Stimulated activated naive CD4-positive, alpha-beta T cell (primary cell): ENCODE measurements at regions not wholly inside any gene's neighbourhood (a gene's known extent, or its start where the extent isn't known, plus 50 kb on each side); places are given as distances from the start of the nearest gene placed in this dataset.

Source experiments
- DNase-seq, 6 experiments: peaks; one replicate each; lab custom pipeline; 2025; lab: John Stamatoyannopoulos, UW

GRCh38 chr1:234672349-234673135 is 62.6 kb upstream of the IRF2BP2 start:
- DNase-seq: no peak

GRCh38 chr1:234670967-234671626 is 61.1 kb upstream of the IRF2BP2 start:
- DNase-seq: no peak

- no peak for DNase-seq
Observed at GRCh38 chr1:234669499-234669898, 59.5 kb upstream of the IRF2BP2 start.

GRCh38 chr1:234668577-234668955 is 58.6 kb upstream of the IRF2BP2 start:
- no peak for DNase-seq

- no peak for DNase-seq
Observed at GRCh38 chr1:234667600-234668576, 57.9 kb upstream of the IRF2BP2 start.

GRCh38 chr1:234666761-234667160 is 56.8 kb upstream of the IRF2BP2 start:
- DNase-seq: no peak

- no peak for DNase-seq
Observed at GRCh38 chr1:234665975-234666605, 56.1 kb upstream of the IRF2BP2 start.

- no peak for DNase-seq
Observed at GRCh38 chr1:234662148-234662547, 52.2 kb upstream of the IRF2BP2 start.

GRCh38 chr1:234661317-234661928 is 51.4 kb upstream of the IRF2BP2 start:
- no peak for DNase-seq

- no peak for DNase-seq
Observed at GRCh38 chr1:234660536-234661316, 50.7 kb upstream of the IRF2BP2 start.
